NT2/D1 (cell line): ENCODE measurements at regions not wholly inside any gene's neighbourhood (a gene's known extent, or its start where the extent isn't known, plus 50 kb on each side); places are given as distances from the start of the nearest gene placed in this dataset.

Experiments used
- SUZ12 ChIP-seq: IDR thresholded peaks from 2 replicates; pipeline ENCODE4 v1.6.1; 2011; ENCODE audit not compliant: insufficient read length, insufficient read depth; ENCODE audit errors: extremely low read depth
- YY1 ChIP-seq: IDR thresholded peaks from 2 replicates; pipeline ENCODE4 v1.6.1; 2011; ENCODE audit not compliant: insufficient read length, insufficient read depth
- ZNF274 ChIP-seq: IDR thresholded peaks from 2 replicates; pipeline ENCODE4 v1.6.1; 2011; ENCODE audit warnings: mild to moderate bottlenecking, low read depth, low read length

DNA sequence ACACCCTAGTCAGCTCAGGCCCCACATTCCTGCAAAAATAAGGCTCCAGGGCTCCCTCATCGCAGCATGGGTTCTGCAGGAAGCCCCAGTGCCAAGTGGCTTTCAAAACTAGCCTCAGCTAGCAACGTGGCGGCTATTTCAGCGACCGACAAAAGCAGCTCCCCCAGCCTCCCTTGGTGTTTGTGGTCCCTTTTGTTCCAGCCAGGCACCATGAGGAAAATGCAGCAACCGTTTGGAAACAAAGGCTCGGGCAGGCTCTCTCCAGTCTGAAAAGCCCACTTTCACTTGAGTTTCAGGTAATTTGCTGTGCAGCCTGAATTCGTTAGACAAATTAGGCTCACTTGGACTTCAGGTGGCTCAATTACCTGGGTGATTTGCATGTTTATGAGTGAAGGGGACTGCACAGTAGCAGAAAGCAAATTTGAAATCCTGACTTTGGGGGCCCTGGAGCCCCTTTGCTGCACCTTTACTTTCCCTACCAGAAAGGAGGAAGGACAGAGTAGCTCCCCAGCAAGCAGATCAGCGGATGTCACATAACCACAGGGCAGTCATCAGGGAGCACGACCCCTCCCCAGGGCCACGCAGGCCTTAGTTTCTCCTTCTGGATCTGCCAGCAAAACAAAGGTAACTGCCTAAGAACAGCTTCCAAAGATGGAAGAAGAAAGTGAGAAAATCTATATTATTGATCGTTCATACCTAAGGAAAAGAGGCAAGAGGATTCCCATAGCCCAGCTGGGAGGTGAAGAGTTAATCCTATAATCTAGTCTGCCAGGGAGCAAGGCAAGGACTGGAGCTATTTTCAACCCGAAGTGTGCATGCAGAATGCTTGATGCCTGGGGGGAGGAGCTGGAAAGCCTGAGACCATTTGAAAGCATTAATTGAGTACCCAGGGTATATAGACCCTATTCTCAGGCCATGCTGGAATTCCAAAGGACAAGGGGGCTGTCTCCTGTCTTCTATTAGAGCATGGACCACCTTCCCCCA is 143.1 kb upstream of the SDK2 start:
- TF ChIP-seq ZNF274 (no peak), SUZ12 (no peak), YY1 (no peak)
